ENCODE measurements at regions not wholly inside any gene's neighbourhood (a gene's known extent, or its start where the extent isn't known, plus 50 kb on each side); places are given as distances from the start of the nearest gene placed in this dataset.

DNA sequence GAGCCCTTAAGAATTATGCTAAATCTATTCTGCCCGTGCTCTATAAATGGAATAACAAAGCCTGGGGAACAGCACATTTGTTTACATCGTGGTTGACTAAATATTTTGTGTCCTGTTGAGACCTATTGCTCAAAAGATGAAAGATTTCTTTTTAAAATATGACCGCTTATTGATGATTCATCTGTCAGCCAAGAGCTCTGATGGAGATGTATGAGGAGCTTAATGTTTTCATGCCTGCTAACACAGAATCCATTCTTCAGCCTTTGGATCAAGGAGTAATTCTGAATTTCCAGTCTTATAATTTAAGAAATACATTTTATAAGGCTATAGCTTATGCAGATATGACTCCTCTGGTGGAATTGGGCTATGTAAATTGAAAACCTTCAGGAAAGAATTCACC, 271.3 kb upstream of the FAT4 start:
- Histone ChIP-seq H3K36me3 (ENCODE audit: control insufficient read depth in 4 of 4, insufficient read depth in 4 of 4, low read length in 4 of 4) (no peaks in the 10 kb centered on the region), H3K27me3 (ENCODE audit: control insufficient read depth in 3 of 3, insufficient read depth in 3 of 3, low read length in 2 of 3) (no peaks in the 10 kb centered on the region), H3K4me3 (no peak overlapping the region), H3K4me1 (ENCODE audit: control insufficient read depth in 5 of 5, insufficient read depth in 5 of 5, low read length in 5 of 5) (peaks cover 0 to 11% (median 0%) of the 10 kb centered on the region in 5 donors), H3K9me3 (ENCODE audit: control insufficient read depth in 4 of 4, insufficient read depth in 3 of 4, low read length in 3 of 4) (no peaks in the 10 kb centered on the region), H3K9ac (ENCODE audit: insufficient read depth in 1 of 2, low read length in 2 of 2) (no peak overlapping the region), H3K27ac (ENCODE audit: low read depth in 1 of 2, low read length in 1 of 2) (no peak overlapping the region)
- no peak for TF ChIP-seq CTCF (IDR thresholded peaks at IDR 0.05; ENCODE audit: control extremely low read depth, extremely low read depth)
- ATAC-seq (ENCODE audit: insufficient read depth, low FRiP score), result no peak
- no peak for DNase-seq
- 76 to 81% methylated on average over 3 of the region's 3 CpGs for WGBS, 2 donors

DNA sequence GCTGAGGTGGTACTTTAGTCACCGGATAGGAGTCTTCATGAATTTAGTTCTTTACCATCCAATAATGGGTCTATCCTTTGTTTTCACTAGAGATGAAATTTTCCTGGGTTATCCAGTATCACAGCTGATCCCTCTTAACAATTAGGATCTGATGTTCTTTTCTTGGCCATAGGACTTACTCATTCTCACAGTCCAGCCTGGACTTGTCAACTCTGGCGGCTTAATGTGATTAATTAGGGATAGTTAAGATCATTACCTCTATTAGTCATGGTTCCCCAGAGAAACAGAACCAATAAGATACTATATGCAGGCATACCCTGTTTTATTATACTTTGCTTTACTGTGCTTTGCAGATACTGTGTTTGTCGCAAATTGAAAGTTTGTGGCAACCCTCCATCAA, 272.7 kb upstream of the FAT4 start:
- DNase-seq (no peak), ATAC-seq (ENCODE audit: insufficient read depth, low FRiP score) (no peak)
- 88 to 96% methylated on average over 3 of the region's 3 CpGs for WGBS, 2 donors
- Histone ChIP-seq H3K36me3 (ENCODE audit: control insufficient read depth in 4 of 4, insufficient read depth in 4 of 4, low read length in 4 of 4) (no peaks in the 10 kb centered on the region), H3K27me3 (ENCODE audit: control insufficient read depth in 3 of 3, insufficient read depth in 3 of 3, low read length in 2 of 3) (no peaks in the 10 kb centered on the region), H3K27ac (ENCODE audit: low read depth in 1 of 2, low read length in 1 of 2) (no peak overlapping the region), H3K4me1 (ENCODE audit: control insufficient read depth in 5 of 5, insufficient read depth in 5 of 5, low read length in 5 of 5) (peaks cover 0 to 11% (median 0%) of the 10 kb centered on the region in 5 donors), H3K9me3 (ENCODE audit: control insufficient read depth in 4 of 4, insufficient read depth in 3 of 4, low read length in 3 of 4) (no peaks in the 10 kb centered on the region), H3K9ac (ENCODE audit: insufficient read depth in 1 of 2, low read length in 2 of 2) (no peak overlapping the region), H3K4me3 (no peak overlapping the region)
- TF ChIP-seq CTCF (IDR thresholded peaks at IDR 0.05; ENCODE audit: control extremely low read depth, extremely low read depth), result no peak

GRCh38 chr4:125041372-125041930, 273.3 kb upstream of the FAT4 start:
- no peak overlapping the region for H3K9ac ChIP-seq (ENCODE audit: insufficient read depth in 1 of 2, low read length in 2 of 2)
- ATAC-seq (ENCODE audit: insufficient read depth, low FRiP score), result no peak
- peaks cover 0 to 11% (median 0%) of the 10 kb centered on the region in 5 donors for H3K4me1 ChIP-seq (ENCODE audit: control insufficient read depth in 5 of 5, insufficient read depth in 5 of 5, low read length in 5 of 5)
- no peaks in the 10 kb centered on the region for H3K36me3 ChIP-seq (ENCODE audit: control insufficient read depth in 4 of 4, insufficient read depth in 4 of 4, low read length in 4 of 4)
- H3K9me3 ChIP-seq (ENCODE audit: control insufficient read depth in 4 of 4, insufficient read depth in 3 of 4, low read length in 3 of 4), result no peaks in the 10 kb centered on the region
- H3K27ac ChIP-seq (ENCODE audit: low read depth in 1 of 2, low read length in 1 of 2), result no peak overlapping the region
- no peak overlapping the region for H3K4me3 ChIP-seq
- H3K27me3 ChIP-seq (ENCODE audit: control insufficient read depth in 3 of 3, insufficient read depth in 3 of 3, low read length in 2 of 3), result no peaks in the 10 kb centered on the region
- no peak for TF ChIP-seq CTCF (IDR thresholded peaks at IDR 0.05; ENCODE audit: control extremely low read depth, extremely low read depth)
- 49 to 62% methylated on average over 3 of the region's 3 CpGs for WGBS, 2 donors
- no peak for DNase-seq

- H3K27ac ChIP-seq (ENCODE audit: low read depth in 1 of 2, low read length in 1 of 2), result no peak overlapping the region
- H3K36me3 ChIP-seq (ENCODE audit: control insufficient read depth in 4 of 4, insufficient read depth in 4 of 4, low read length in 4 of 4), result no peaks in the 10 kb centered on the region
- 77 to 82% methylated on average over 5 of the region's 5 CpGs for WGBS, 2 donors
- H3K4me1 ChIP-seq (ENCODE audit: control insufficient read depth in 5 of 5, insufficient read depth in 5 of 5, low read length in 5 of 5), result peaks cover 0 to 4% (median 0%) of the 10 kb centered on the region in 5 donors
- TF ChIP-seq CTCF (IDR thresholded peaks at IDR 0.05; ENCODE audit: control extremely low read depth, extremely low read depth), result no peak
- no peaks in the 10 kb centered on the region for H3K27me3 ChIP-seq (ENCODE audit: control insufficient read depth in 3 of 3, insufficient read depth in 3 of 3, low read length in 2 of 3)
- no peak for DNase-seq
- H3K9ac ChIP-seq (ENCODE audit: insufficient read depth in 1 of 2, low read length in 2 of 2), result no peak overlapping the region
- peaks cover 0 to 2% (median 0%) of the 10 kb centered on the region in 4 donors for H3K9me3 ChIP-seq (ENCODE audit: control insufficient read depth in 4 of 4, insufficient read depth in 3 of 4, low read length in 3 of 4)
- no peak overlapping the region for H3K4me3 ChIP-seq
- ATAC-seq (ENCODE audit: insufficient read depth, low FRiP score), result no peak
Observed at GRCh38 chr4:125039550-125039949, 275.2 kb upstream of the FAT4 start.

Data from lung (tissue), 11 donors.